ENCODE measurements at regions not wholly inside any gene's neighbourhood (a gene's known extent, or its start where the extent isn't known, plus 50 kb on each side); places are given as distances from the start of the nearest gene placed in this dataset.

DNA sequence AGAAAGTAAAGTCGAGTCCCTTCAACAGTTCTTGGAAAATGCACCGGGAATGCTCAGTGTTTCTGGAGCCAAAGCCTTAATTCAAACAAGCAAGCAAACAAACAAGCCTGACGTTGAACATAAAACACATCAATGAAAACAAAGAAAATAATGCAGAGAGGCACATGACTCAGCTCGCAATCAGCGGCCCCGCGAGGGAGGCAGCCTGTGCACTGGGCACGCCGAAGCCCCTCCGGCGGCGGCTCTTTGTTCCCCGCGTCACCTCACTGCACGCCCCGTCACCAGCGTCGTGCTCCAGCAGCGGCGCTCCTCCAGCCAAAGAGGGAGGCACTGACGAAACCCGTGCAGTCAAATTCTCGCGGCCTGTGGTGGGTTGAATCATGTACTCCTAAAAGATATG lies 151.5 kb downstream of the DNAJB6 start:
- Histone ChIP-seq H3K9ac (ENCODE audit: low read length) (no peak overlapping the region), H3K18ac (ENCODE audit: low read length) (no peak overlapping the region), H3K4me3 (ENCODE audit: low read length) (no peak overlapping the region), H2BK15ac (replicated peaks; ENCODE audit: low read depth) (no peak overlapping the region), H4K5ac (ENCODE audit: low read length) (no peak overlapping the region), H3K27me3 (ENCODE audit: insufficient read depth, low read length, poor library complexity) (no peaks in the 10 kb centered on the region), H4K8ac (ENCODE audit: low read depth, low read length) (no peak overlapping the region), H3K79me2 (ENCODE audit: control insufficient read depth, insufficient read depth, low read length) (no peaks in the 10 kb centered on the region), H3K36me3 (ENCODE audit: control insufficient read depth, insufficient read depth, low read length) (no peaks in the 10 kb centered on the region), H2AK5ac (ENCODE audit: low read length) (no peak overlapping the region), H3K79me1 (ENCODE audit: low read length) (no peaks in the 10 kb centered on the region), H3K4me1 (ENCODE audit: control insufficient read depth, low read depth, low read length) (no peaks in the 10 kb centered on the region), H2BK120ac (ENCODE audit: low read depth, low read length) (no peak overlapping the region), H3K23ac (ENCODE audit: low read length) (no peak overlapping the region), H3K27ac (ENCODE audit: low read depth, low read length) (no peak overlapping the region), H3K4me2 (ENCODE audit: low read length) (no peak overlapping the region), H2BK5ac (ENCODE audit: low read length) (no peak overlapping the region), H3K4ac (ENCODE audit: low read depth, low read length) (no peak overlapping the region), H3K56ac (ENCODE audit: low read length) (no peak overlapping the region)
- no peak for DNase-seq
- WGBS (ENCODE audit: extremely low coverage, insufficient coverage, low lambda C conversion rate): no CpG with 5 or more reads among the region's 24 CpGs

DNA sequence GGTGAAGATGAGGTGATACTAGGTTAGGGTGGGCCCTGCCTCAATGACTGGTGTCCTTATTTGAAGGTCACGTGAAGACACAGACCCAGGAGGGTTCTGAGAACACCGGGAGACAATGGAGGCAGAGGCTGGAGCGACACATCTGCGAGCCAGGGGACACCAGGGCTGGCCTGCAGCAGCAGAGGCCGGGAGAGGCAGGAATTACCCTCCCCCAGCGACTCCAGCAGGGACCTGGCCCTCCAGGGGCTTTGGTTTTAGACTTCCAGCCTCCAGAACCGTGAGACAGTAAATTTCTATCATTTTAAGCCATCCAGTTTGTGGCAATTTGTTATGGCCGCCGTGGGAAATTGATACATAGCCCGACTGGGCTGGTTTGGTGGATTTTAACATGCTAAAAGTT lies 152.2 kb downstream of the DNAJB6 start:
- Histone ChIP-seq H3K23ac (ENCODE audit: low read length) (no peak overlapping the region), H2AK5ac (ENCODE audit: low read length) (no peak overlapping the region), H3K36me3 (ENCODE audit: control insufficient read depth, insufficient read depth, low read length) (no peaks in the 10 kb centered on the region), H3K4me1 (ENCODE audit: control insufficient read depth, low read depth, low read length) (no peaks in the 10 kb centered on the region), H3K4me2 (ENCODE audit: low read length) (no peak overlapping the region), H3K79me1 (ENCODE audit: low read length) (no peaks in the 10 kb centered on the region), H3K27me3 (ENCODE audit: insufficient read depth, low read length, poor library complexity) (no peaks in the 10 kb centered on the region), H3K4me3 (ENCODE audit: low read length) (no peak overlapping the region), H4K8ac (ENCODE audit: low read depth, low read length) (no peak overlapping the region), H3K4ac (ENCODE audit: low read depth, low read length) (no peak overlapping the region), H2BK5ac (ENCODE audit: low read length) (no peak overlapping the region), H3K18ac (ENCODE audit: low read length) (no peak overlapping the region), H4K5ac (ENCODE audit: low read length) (no peak overlapping the region), H3K56ac (ENCODE audit: low read length) (no peak overlapping the region), H2BK15ac (replicated peaks; ENCODE audit: low read depth) (no peak overlapping the region), H3K9ac (ENCODE audit: low read length) (no peak overlapping the region), H2BK120ac (ENCODE audit: low read depth, low read length) (no peak overlapping the region), H3K27ac (ENCODE audit: low read depth, low read length) (no peak overlapping the region), H3K79me2 (ENCODE audit: control insufficient read depth, insufficient read depth, low read length) (no peaks in the 10 kb centered on the region)
- DNase-seq: no peak
- no CpG with 5 or more reads among the region's 10 CpGs for WGBS (ENCODE audit: extremely low coverage, insufficient coverage, low lambda C conversion rate)

Data from mesendoderm (in vitro differentiated cells).